GM12878 (cell line): ENCODE measurements at regions not wholly inside any gene's neighbourhood (a gene's known extent, or its start where the extent isn't known, plus 50 kb on each side); places are given as distances from the start of the nearest gene placed in this dataset.

Experiments used
- ATAC-seq: fragments of 200-7000 bp; cut with Tn5 transposase; 3 replicates; pipeline ENCODE4 v1.9.1; 2020; ENCODE audit warnings: mild to moderate bottlenecking, moderate library complexity
- BruUV-seq: library from RNA; stranded (reverse); fragments of 400-500 nt; replicated peaks from 2 replicates; lab custom pipeline; 2021; lab: Mats Ljungman, UMichigan
- CTCF ChIA-PET: fragments of 300-600 bp; sonication (Branson Sonifier 250); formaldehyde crosslinking; extraction: SDS; loops from one replicate; lab custom pipeline; 2021; ENCODE audit warnings: inconsistent platforms; lab: Yijun Ruan, JAX
- POLR2A ChIA-PET: fragments of 350-600 bp; formaldehyde crosslinking; extraction: SDS; loops from one replicate; lab custom pipeline; 2021; ENCODE audit warnings: inconsistent platforms; lab: Charles Lee
- RAD21 ChIA-PET: fragments of 300-600 bp; sonication (Branson Sonifier 250); formaldehyde crosslinking; loops from one replicate; lab custom pipeline; 2023; ENCODE audit warnings: antibody characterized with exemption; ENCODE audit not compliant: unreplicated experiment; lab: Charles Lee
- SMC1A ChIA-PET: fragments of 300-600 bp; sonication (Branson Sonifier 250); formaldehyde crosslinking; loops from one replicate; lab custom pipeline; 2023; ENCODE audit not compliant: unreplicated experiment, uncharacterized antibody; lab: Charles Lee
- DNase-seq: peaks from one replicate; pipeline ENCODE4 v3.0.0-alpha.2; 2011; ENCODE audit warnings: low read depth, low spot score
- FAIRE-seq: peaks from 3 replicates; lab custom pipeline; 2011; peaks lifted over from hg19 to GRCh38; lab: Jason Lieb, UNC
- H2AFZ ChIP-seq: 2 replicates; pipeline ENCODE4 v1.6.0; 2011; ENCODE audit warnings: low read depth, low read length, control low read depth; ENCODE audit not compliant: control insufficient read depth
- H3K27ac ChIP-seq: 2 replicates; pipeline ENCODE4 v1.5.1; 2011; ENCODE audit warnings: control low read depth; ENCODE audit not compliant: control insufficient read depth, insufficient read depth
- H3K27me3 ChIP-seq, 2 experiments: replicated peaks in 1 of 2; 2 replicates each; pipeline versions ENCODE4 v1.6.0 to v1.6.1; 2011; ENCODE audit warnings: low read length in 1 of 2; ENCODE audit not compliant: control insufficient read depth in 2 of 2, insufficient read depth in 2 of 2
- H3K36me3 ChIP-seq, 2 experiments: 2 replicates each; pipeline ENCODE4 v1.5.1; 2011; ENCODE audit warnings: low read length in 1 of 2; ENCODE audit not compliant: control insufficient read depth in 2 of 2, insufficient read depth in 2 of 2
- H3K4me1 ChIP-seq: 2 replicates; pipeline ENCODE4 v1.6.1; 2011; ENCODE audit warnings: mild to moderate bottlenecking, low read length, moderate library complexity, mixed read lengths; ENCODE audit not compliant: control insufficient read depth, insufficient read depth
- H3K4me2 ChIP-seq: 2 replicates; pipeline ENCODE4 v1.6.0; 2011; ENCODE audit warnings: control low read depth; ENCODE audit not compliant: control insufficient read depth, insufficient read depth
- H3K4me3 ChIP-seq: fragments of 200-600 bp; sonication (generic); 2 replicates; pipeline ENCODE4 v1.5.1; 2016
- H3K79me2 ChIP-seq: 2 replicates; pipeline ENCODE4 v1.6.0; 2011; ENCODE audit warnings: low read length; ENCODE audit not compliant: control insufficient read depth, insufficient read depth
- H3K9ac ChIP-seq: 2 replicates; pipeline ENCODE4 v1.8.0; 2011; ENCODE audit warnings: low read length, control low read depth, mixed read lengths; ENCODE audit not compliant: control insufficient read depth, insufficient read depth
- H3K9me3 ChIP-seq: replicated peaks from 3 replicates; pipeline ENCODE4 v1.5.1; 2011; ENCODE audit warnings: mild to moderate bottlenecking, low read length; ENCODE audit not compliant: control insufficient read depth, insufficient read depth
- H4K20me1 ChIP-seq: 2 replicates; pipeline ENCODE4 v1.6.0; 2011; ENCODE audit not compliant: control insufficient read depth, insufficient read depth
- ATF2 ChIP-seq: IDR thresholded peaks from 2 replicates; pipeline ENCODE4 v1.6.1; 2012; ENCODE audit warnings: low read length, inconsistent platforms
- BCL3 ChIP-seq: IDR thresholded peaks from 2 replicates; pipeline ENCODE4 v1.6.1; 2011; ENCODE audit warnings: borderline replicate concordance, low read depth, mild to moderate bottlenecking, moderate library complexity, low read length; ENCODE audit not compliant: insufficient read depth, poor library complexity, severe bottlenecking
- BRCA1 ChIP-seq: IDR thresholded peaks from 2 replicates; pipeline ENCODE4 v1.6.1; 2011; ENCODE audit warnings: low read depth, low read length, improper control_type of control experiment
- IRF5 ChIP-seq: fragments of 450-650 bp; IDR thresholded peaks from 2 replicates; pipeline ENCODE4 v1.6.1; 2017; ENCODE audit warnings: borderline replicate concordance
- KLF5 ChIP-seq: fragments of 450-650 bp; IDR thresholded peaks from 2 replicates; pipeline ENCODE4 v1.6.1; 2014; ENCODE audit warnings: mild to moderate bottlenecking; ENCODE audit not compliant: partially characterized antibody
- MEF2A ChIP-seq: IDR thresholded peaks from 2 replicates; pipeline ENCODE4 v1.6.1; 2011; ENCODE audit warnings: low read depth, mild to moderate bottlenecking, low read length, moderate library complexity; ENCODE audit not compliant: insufficient read depth
- MTA2 ChIP-seq: fragments of 450-650 bp; IDR thresholded peaks from 2 replicates; pipeline ENCODE4 v1.6.1; 2016; ENCODE audit warnings: low read depth, mild to moderate bottlenecking, moderate library complexity
- MYC ChIP-seq: IDR thresholded peaks from 2 replicates; pipeline ENCODE4 v1.6.1; 2011; ENCODE audit warnings: mild to moderate bottlenecking, low read length, moderate library complexity, inconsistent platforms; ENCODE audit not compliant: insufficient read depth, insufficient replicate concordance, insufficient read length, severe bottlenecking
- NBN ChIP-seq: fragments of 450-650 bp; IDR thresholded peaks from 2 replicates; pipeline ENCODE4 v1.6.1; 2016
- NFYB ChIP-seq: IDR thresholded peaks from 2 replicates; pipeline ENCODE4 v1.6.1; 2011; ENCODE audit warnings: low read depth, mild to moderate bottlenecking, low read length, improper control_type of control experiment, moderate library complexity; ENCODE audit not compliant: insufficient read depth
- NKRF ChIP-seq: fragments of 450-650 bp; conservative IDR thresholded peaks from 2 replicates; pipeline ENCODE4 v1.6.1; 2017; ENCODE audit warnings: mild to moderate bottlenecking, moderate library complexity
- PKNOX1 ChIP-seq: fragments of 450-650 bp; IDR thresholded peaks from 2 replicates; pipeline ENCODE4 v1.6.1; 2016; ENCODE audit warnings: mild to moderate bottlenecking
- TCF3 ChIP-seq: IDR thresholded peaks from 2 replicates; pipeline ENCODE4 v1.6.1; 2012; ENCODE audit warnings: low read depth, mild to moderate bottlenecking, low read length, borderline replicate concordance; ENCODE audit not compliant: insufficient read depth
- WRNIP1 ChIP-seq: IDR thresholded peaks from 2 replicates; pipeline ENCODE4 v1.6.1; 2011; ENCODE audit warnings: low read depth, low read length, improper control_type of control experiment, borderline replicate concordance
- ZNF217 ChIP-seq: fragments of 450-650 bp; IDR thresholded peaks from 2 replicates; pipeline ENCODE4 v1.6.1; 2017; ENCODE audit warnings: antibody characterized with exemption, mild to moderate bottlenecking
- WGBS: methylation state at CpG from one replicate; pipeline ENCODE4 v1.1.6; 2016; ENCODE audit warnings: low lambda C conversion rate; ENCODE audit not compliant: insufficient replicate concordance, insufficient coverage; ENCODE audit errors: missing lambda C conversion rate; 5-methylcytosine and 5-hydroxymethylcytosine counted together
- in situ Hi-C: fragments of 300-500 bp; cut with MboI; formaldehyde crosslinking; loops from 9 replicates; pipeline ENCODE4 v1.14.3; 2018; ENCODE audit warnings: mixed read lengths
- intact Hi-C: fragments of 100-400 bp; cut with micrococcal nuclease; formaldehyde crosslinking; loops from one replicate; pipeline ENCODE4 v1.14.2; 2022; ENCODE audit not compliant: unreplicated experiment

- no peak for TF ChIP-seq IRF5
- TF ChIP-seq MYC: no peak
- no peak for TF ChIP-seq BRCA1
These were observed 111.4 kb upstream of the ABCB5 start (continued) for GRCh38 chr7:20504060-20504459.

- Histone ChIP-seq H2AFZ (no peak overlapping the region), H3K4me3 (no peak overlapping the region), H3K9me3 (no peaks in the 10 kb centered on the region; the same call in 2 of the 3 replicates), H3K4me2 (no peak overlapping the region), H3K4me1 (no peaks in the 10 kb centered on the region), H3K27ac (no peak overlapping the region), H3K27me3 (no peaks in the 10 kb centered on the region; a peak in 1 of 4 replicates), H3K79me2 (no peaks in the 10 kb centered on the region), H3K36me3 (no peaks in the 10 kb centered on the region), H4K20me1 (no peaks in the 10 kb centered on the region), H3K9ac (no peak overlapping the region)
- in situ Hi-C loops (no loop called here), intact Hi-C loops (no loop called here)
- ChIA-PET CTCF (interaction anchor here (1.0 to 1.5 kb wide), 2 partner anchors 9 to 94 kb away, joined by 3 to 4 read pairs; no protein-coding TSS in a partner anchor), RAD21 (no interaction called here), SMC1A (interaction anchor here (0.8 kb wide), 1 partner anchor 9 kb away, joined by 3 read pairs; no protein-coding TSS in a partner anchor), POLR2A (no interaction called here)
- ATAC-seq (no peak), FAIRE-seq (no peak), DNase-seq (no peak)
- WGBS: 70% methylated on average over 2 of the region's 2 CpGs
- no TSS peak for BruUV-seq
- TF ChIP-seq TCF3 (no peak), ZNF217 (no peak), MYC (no peak), MTA2 (no peak), NFYB (no peak), NKRF (no peak), PKNOX1 (no peak), ATF2 (no peak), BCL3 (no peak), NBN (no peak), BRCA1 (no peak), WRNIP1 (no peak), KLF5 (no peak), MEF2A (no peak)
These were observed 109.3 kb upstream of the ABCB5 start for GRCh38 chr7:20506175-20506574.
